Uterus (tissue), 3 donors: ENCODE measurements at regions not wholly inside any gene's neighbourhood (a gene's known extent, or its start where the extent isn't known, plus 50 kb on each side); places are given as distances from the start of the nearest gene placed in this dataset.
"Not testable (repeated sequence)": the region's sequence is repeated elsewhere in the genome, so short reads cannot be mapped to it uniquely, and the experiment has no call there.

ENCODE experiments used
- DNase-seq, 2 donors: peaks; one replicate each; pipeline ENCODE4 v3.0.0-alpha.2; 2019 to 2020
- H3K27ac ChIP-seq, 2 donors: fragments of 200-600 bp; sonication (generic); 1 replicate in 1 of 2; 2 replicates in 1 of 2; pipeline ENCODE4 v1.5.1; 2016 to 2018
- H3K27me3 ChIP-seq, 2 donors: fragments of 200-600 bp; sonication (generic); one replicate each; pipeline ENCODE4 v1.5.1; 2018 to 2019; ENCODE audit warnings: control low read depth in 1 of 2
- H3K36me3 ChIP-seq, 2 donors: fragments of 200-600 bp; sonication (generic); one replicate each; pipeline ENCODE4 v1.5.1; 2019; ENCODE audit warnings: control low read depth in 1 of 2
- H3K4me1 ChIP-seq, 2 donors: fragments of 200-600 bp; sonication (generic); one replicate each; pipeline ENCODE4 v1.5.1; 2018 to 2019; ENCODE audit warnings: control low read depth in 1 of 2
- H3K4me3 ChIP-seq, 2 donors: fragments of 200-600 bp; sonication (generic); 1 replicate in 1 of 2; 2 replicates in 1 of 2; pipeline ENCODE4 v1.5.1; 2018 to 2019; ENCODE audit warnings: mild to moderate bottlenecking in 1 of 2
- H3K9me3 ChIP-seq, 2 donors: fragments of 200-600 bp; sonication (generic); one replicate each; pipeline ENCODE4 v1.5.1; 2019; ENCODE audit warnings: control low read depth in 1 of 2
- CTCF ChIP-seq, 4 experiments: fragments of 200-600 bp in 2 of 4; fragments of 450-650 bp in 2 of 4; sonication (generic) in 2 of 4; IDR thresholded peaks; one replicate each; pipeline ENCODE4 v1.5.1; 2016 to 2019; ENCODE audit warnings: antibody characterized with exemption in 4 of 4, mild to moderate bottlenecking in 2 of 4, moderate library complexity in 1 of 4
- POLR2A ChIP-seq, 2 donors: fragments of 450-650 bp; IDR thresholded peaks; one replicate each; pipeline ENCODE4 v1.6.1; 2016; ENCODE audit warnings: antibody characterized with exemption in 2 of 2, mild to moderate bottlenecking in 1 of 2, moderate library complexity in 1 of 2
- intact Hi-C: fragments of 100-400 bp; cut with DNase I; formaldehyde crosslinking; loops from one replicate; pipeline ENCODE4 v1.15.1; 2023; ENCODE audit warnings: low total_unique reads
- donor health status: DM: yes; HTN: yes; CAD: no.

GRCh38 chrX:96098471-96098870 lies 586.2 kb upstream of the DIAPH2 start:
- H3K27ac ChIP-seq = no peak overlapping the region
- DNase-seq = no peak
- intact Hi-C loops = no loop called here
- TF ChIP-seq POLR2A (IDR thresholded peaks at IDR 0.05) (no peak), CTCF (IDR thresholded peaks at IDR 0.05) (no peak)
- no peaks in the 10 kb centered on the region for H3K36me3 ChIP-seq
- peaks cover 0 to 6% of the 10 kb centered on the region in 2 donors for H3K27me3 ChIP-seq
- no peaks in the 10 kb centered on the region for H3K4me1 ChIP-seq
- H3K4me3 ChIP-seq = no peak overlapping the region
- no peaks in the 10 kb centered on the region for H3K9me3 ChIP-seq

- Histone ChIP-seq H3K27me3 (no peaks in the 10 kb centered on the region), H3K27ac (no peak overlapping the region), H3K4me1 (no peaks in the 10 kb centered on the region), H3K9me3 (no peaks in the 10 kb centered on the region), H3K4me3 (no peak overlapping the region), H3K36me3 (no peaks in the 10 kb centered on the region)
- no peak for DNase-seq
- intact Hi-C loops = no loop called here
- TF ChIP-seq CTCF (IDR thresholded peaks at IDR 0.05) (no peak), POLR2A (IDR thresholded peaks at IDR 0.05) (no peak)
These were observed 581.6 kb upstream of the DIAPH2 start for GRCh38 chrX:96102997-96103396.

GRCh38 chrX:96112689-96113088 lies 572.0 kb upstream of the DIAPH2 start:
- intact Hi-C loops = no loop called here
- TF ChIP-seq POLR2A (IDR thresholded peaks at IDR 0.05) (no peak), CTCF (IDR thresholded peaks at IDR 0.05) (no peak)
- H3K4me3 ChIP-seq = no peak overlapping the region
- no peaks in the 10 kb centered on the region for H3K27me3 ChIP-seq
- H3K27ac ChIP-seq = no peak overlapping the region
- DNase-seq = no peak
- no peaks in the 10 kb centered on the region for H3K36me3 ChIP-seq
- no peaks in the 10 kb centered on the region for H3K9me3 ChIP-seq
- H3K4me1 ChIP-seq = no peaks in the 10 kb centered on the region

GRCh38 chrX:96126182-96126581 lies 558.5 kb upstream of the DIAPH2 start:
- no peaks in the 10 kb centered on the region for H3K36me3 ChIP-seq
- intact Hi-C loops = no loop called here
- no peaks in the 10 kb centered on the region for H3K4me1 ChIP-seq
- H3K4me3 ChIP-seq = no peak overlapping the region
- TF ChIP-seq CTCF (IDR thresholded peaks at IDR 0.05) = no peak
- no peak for TF ChIP-seq POLR2A (IDR thresholded peaks at IDR 0.05)
- H3K27me3 ChIP-seq = peaks cover 0 to 4% of the 10 kb centered on the region in 2 donors
- H3K9me3 ChIP-seq = no peaks in the 10 kb centered on the region
- no peak overlapping the region for H3K27ac ChIP-seq
- no peak for DNase-seq

- H3K36me3 ChIP-seq, DNase-seq, H3K27me3 ChIP-seq, H3K9me3 ChIP-seq, intact Hi-C loops, H3K4me3 ChIP-seq, H3K4me1 ChIP-seq, H3K27ac ChIP-seq: not testable (repeated sequence)
These were observed 556.6 kb upstream of the DIAPH2 start for GRCh38 chrX:96128058-96128457.

GRCh38 chrX:96140796-96141195 lies 543.8 kb upstream of the DIAPH2 start:
- intact Hi-C loops = no loop called here
- H3K4me3 ChIP-seq = no peak overlapping the region
- H3K36me3 ChIP-seq = no peaks in the 10 kb centered on the region
- no peak for DNase-seq
- no peak overlapping the region for H3K27ac ChIP-seq
- no peak for TF ChIP-seq POLR2A (IDR thresholded peaks at IDR 0.05)
- no peak for TF ChIP-seq CTCF (IDR thresholded peaks at IDR 0.05)
- no peaks in the 10 kb centered on the region for H3K4me1 ChIP-seq
- H3K9me3 ChIP-seq = no peaks in the 10 kb centered on the region
- H3K27me3 ChIP-seq = peaks cover 0 to 4% of the 10 kb centered on the region in 2 donors
